Lower leg skin (tissue), 4 donors: ENCODE measurements at regions not wholly inside any gene's neighbourhood (a gene's known extent, or its start where the extent isn't known, plus 50 kb on each side); places are given as distances from the start of the nearest gene placed in this dataset.
"Not testable (repeated sequence)": the region's sequence is repeated elsewhere in the genome, so short reads cannot be mapped to it uniquely, and the experiment has no call there.

Experiments
- DNase-seq, 2 donors: peaks; one replicate each; pipeline ENCODE4 v3.0.0-alpha.2; 2019; ENCODE audit warnings: low spot score in 2 of 2
- H3K4me3 ChIP-seq: fragments of 200-600 bp; sonication (generic); 2 replicates; pipeline ENCODE4 v1.5.1; 2017; ENCODE audit warnings: mild to moderate bottlenecking, low read depth; ENCODE audit not compliant: poor library complexity, severe bottlenecking
- POLR2A ChIP-seq, 2 donors: fragments of 450-650 bp; IDR thresholded peaks; one replicate each; pipeline ENCODE4 v1.6.1; 2016 to 2017; ENCODE audit warnings: antibody characterized with exemption in 2 of 2, mild to moderate bottlenecking in 1 of 2, moderate library complexity in 1 of 2
- WGBS, 2 donors: methylation state at CpG; one replicate each; pipeline ENCODE4 v1.1.5; 2018; 5-methylcytosine and 5-hydroxymethylcytosine counted together
- intact Hi-C: fragments of 100-400 bp; cut with DNase I; formaldehyde crosslinking; loops from one replicate; pipeline ENCODE4 v1.15.0; 2023; ENCODE audit warnings: low total_unique reads
- TF ChIP-seq, protein P1 (sequence below), 3 donors: fragments of 450-650 bp; IDR thresholded peaks; one replicate each; pipeline ENCODE4 v1.5.1; 2016; ENCODE audit warnings: antibody characterized with exemption in 3 of 3, mild to moderate bottlenecking in 3 of 3, moderate library complexity in 2 of 3

DNA sequence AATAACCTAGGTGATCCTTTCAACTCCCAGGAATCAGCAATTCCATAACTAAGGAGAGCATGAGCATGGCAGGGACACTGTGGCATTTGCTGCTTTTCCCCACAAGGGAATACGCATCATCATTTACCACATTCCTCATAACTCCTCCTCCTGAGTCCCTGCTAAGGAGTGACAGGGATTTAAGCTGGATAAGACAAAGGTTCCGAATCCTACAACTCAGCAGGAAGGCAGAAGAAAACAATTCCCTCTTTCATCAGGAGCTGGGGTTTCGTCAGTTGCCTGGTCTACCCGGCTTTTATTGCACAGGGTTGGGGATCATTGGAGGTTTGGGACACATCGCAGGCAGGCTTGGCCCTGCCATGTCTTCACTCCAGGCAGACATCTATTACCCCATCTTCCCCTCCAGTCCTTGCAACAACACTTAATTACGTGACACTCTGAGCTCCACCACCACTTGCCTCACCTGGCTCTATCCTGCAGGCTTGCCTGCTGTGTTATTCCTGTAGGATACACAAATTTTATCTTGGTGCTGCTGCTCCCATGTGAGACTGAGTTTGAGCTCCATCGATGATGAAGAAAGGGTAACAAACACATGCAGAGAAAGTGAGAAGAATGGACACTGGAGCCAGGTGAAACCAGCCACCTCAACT, 563.0 kb upstream of the KLF4 start:
- 89 to 92% methylated on average over 7 of the region's 7 CpGs for WGBS, 2 donors
- no peak overlapping the region for H3K4me3 ChIP-seq
- TF ChIP-seq, protein P1, sequence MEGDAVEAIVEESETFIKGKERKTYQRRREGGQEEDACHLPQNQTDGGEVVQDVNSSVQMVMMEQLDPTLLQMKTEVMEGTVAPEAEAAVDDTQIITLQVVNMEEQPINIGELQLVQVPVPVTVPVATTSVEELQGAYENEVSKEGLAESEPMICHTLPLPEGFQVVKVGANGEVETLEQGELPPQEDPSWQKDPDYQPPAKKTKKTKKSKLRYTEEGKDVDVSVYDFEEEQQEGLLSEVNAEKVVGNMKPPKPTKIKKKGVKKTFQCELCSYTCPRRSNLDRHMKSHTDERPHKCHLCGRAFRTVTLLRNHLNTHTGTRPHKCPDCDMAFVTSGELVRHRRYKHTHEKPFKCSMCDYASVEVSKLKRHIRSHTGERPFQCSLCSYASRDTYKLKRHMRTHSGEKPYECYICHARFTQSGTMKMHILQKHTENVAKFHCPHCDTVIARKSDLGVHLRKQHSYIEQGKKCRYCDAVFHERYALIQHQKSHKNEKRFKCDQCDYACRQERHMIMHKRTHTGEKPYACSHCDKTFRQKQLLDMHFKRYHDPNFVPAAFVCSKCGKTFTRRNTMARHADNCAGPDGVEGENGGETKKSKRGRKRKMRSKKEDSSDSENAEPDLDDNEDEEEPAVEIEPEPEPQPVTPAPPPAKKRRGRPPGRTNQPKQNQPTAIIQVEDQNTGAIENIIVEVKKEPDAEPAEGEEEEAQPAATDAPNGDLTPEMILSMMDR (IDR thresholded peaks at IDR 0.05), result no peak
- no peak for TF ChIP-seq POLR2A (IDR thresholded peaks at IDR 0.05)
- DNase-seq, result no peak
- intact Hi-C loops, result no loop called here

DNA sequence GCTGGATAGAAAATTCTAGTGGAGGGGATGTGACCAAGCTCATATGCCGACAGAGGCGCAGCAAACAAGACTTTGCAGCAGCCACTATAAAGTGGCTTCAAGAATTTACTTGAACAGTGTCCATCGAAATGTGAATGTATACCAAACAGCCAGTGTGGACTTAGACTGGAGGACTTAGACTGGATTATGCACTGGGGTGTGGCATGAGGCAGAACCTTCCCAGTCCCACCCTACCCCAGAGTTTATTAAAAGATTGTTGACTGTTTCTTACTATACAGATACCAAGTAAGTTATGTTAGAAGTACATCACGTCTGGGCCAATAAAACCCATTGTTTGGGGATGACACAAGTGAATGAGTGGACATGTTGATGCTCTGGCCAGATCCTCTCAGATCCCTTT, 561.3 kb upstream of the KLF4 start:
- intact Hi-C loops, result no loop called here
- WGBS, 2 donors, result 84 to 93% methylated on average over 4 of the region's 4 CpGs
- H3K4me3 ChIP-seq, result no peak overlapping the region

GRCh38 chr9:108049671-108050494, 560.3 kb upstream of the KLF4 start:
- TF ChIP-seq, protein P1 (IDR thresholded peaks at IDR 0.05), result no peak
- TF ChIP-seq POLR2A (IDR thresholded peaks at IDR 0.05), result no peak
- H3K4me3 ChIP-seq, result no peak overlapping the region
- intact Hi-C loops, result no loop called here
- DNase-seq, result no peak
- WGBS, 2 donors, result 79 to 81% methylated on average over 6 of the region's 6 CpGs

More for the DNA sequence above, 561.3 kb upstream of the KLF4 start:
- DNase-seq, result no peak
- TF ChIP-seq, protein P1 (IDR thresholded peaks at IDR 0.05), result no peak
- no peak for TF ChIP-seq POLR2A (IDR thresholded peaks at IDR 0.05)

DNA sequence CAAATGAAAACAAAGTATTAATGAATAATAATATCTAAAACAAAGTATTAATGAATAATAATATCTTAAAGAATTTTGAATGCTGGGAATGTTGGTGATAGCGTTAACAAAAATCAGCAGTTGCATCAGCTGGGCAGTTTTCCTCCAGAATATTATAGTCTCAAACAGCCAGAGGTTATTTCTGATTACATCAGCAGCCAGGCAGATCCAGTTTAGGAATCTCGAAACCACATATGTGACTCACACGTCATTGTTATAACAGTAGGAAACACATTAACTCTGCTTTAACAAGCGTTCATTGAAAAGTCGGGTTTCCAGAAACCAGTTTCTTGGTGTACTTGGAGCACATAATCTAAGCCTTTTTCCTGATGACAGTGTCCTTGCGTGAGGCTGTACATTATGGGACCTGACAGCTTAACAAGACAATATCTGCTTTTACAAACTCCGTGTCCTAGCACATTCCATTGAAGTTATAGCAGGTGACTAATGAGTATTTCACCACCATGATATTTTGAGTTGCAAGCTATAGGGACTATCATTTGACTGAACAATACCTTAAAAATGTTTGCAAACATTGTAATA, 559.5 kb upstream of the KLF4 start:
- 19 to 22% methylated on average over 7 of the region's 7 CpGs for WGBS, 2 donors
- H3K4me3 ChIP-seq, result no peak overlapping the region
- no peak for DNase-seq
- intact Hi-C loops, result no loop called here
- TF ChIP-seq, protein P1 (IDR thresholded peaks at IDR 0.05), result no peak
- no peak for TF ChIP-seq POLR2A (IDR thresholded peaks at IDR 0.05)

DNA sequence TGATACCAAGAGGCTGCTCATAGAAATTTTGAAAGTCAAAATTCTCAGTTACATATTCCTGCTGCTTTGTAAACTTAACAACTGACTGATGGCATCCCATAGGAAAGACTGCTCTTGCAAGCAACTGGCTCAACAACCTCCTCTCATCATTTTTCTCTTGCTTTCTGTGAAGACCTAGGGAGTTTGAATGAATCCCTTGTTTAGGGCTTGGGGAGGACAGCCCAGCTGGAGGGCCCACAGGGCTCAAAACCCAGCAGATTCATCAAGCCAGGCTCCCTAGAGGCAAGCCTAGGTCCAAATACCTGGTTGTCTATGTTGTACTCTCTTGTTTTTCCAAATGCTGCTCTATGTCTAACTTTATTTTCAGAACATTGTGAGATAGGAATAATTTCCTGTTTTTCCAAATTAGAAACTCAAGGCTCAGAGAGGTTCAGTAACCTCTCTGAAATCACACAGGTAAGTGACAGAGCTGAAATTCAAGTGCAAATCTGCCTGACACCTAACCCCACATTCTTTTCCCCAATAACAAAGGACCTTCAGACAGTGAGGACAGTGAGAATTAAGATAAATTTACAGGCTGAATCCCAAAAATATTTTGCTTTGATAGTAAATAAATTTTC, 558.9 kb upstream of the KLF4 start:
- DNase-seq, result no peak
- TF ChIP-seq, protein P1 (IDR thresholded peaks at IDR 0.05), result no peak
- no peak for TF ChIP-seq POLR2A (IDR thresholded peaks at IDR 0.05)
- H3K4me3 ChIP-seq, result no peak overlapping the region
- intact Hi-C loops, result no loop called here

GRCh38 chr9:108047777-108048176, 558.2 kb upstream of the KLF4 start:
- 59 to 78% methylated on average over 1 of the region's 1 CpG for WGBS, 2 donors
- intact Hi-C loops, H3K4me3 ChIP-seq, DNase-seq: not testable (repeated sequence)
